DMS153 treated with DMSO at 0.1 percent for 48 hours (cell line): ENCODE measurements at regions not wholly inside any gene's neighbourhood (a gene's known extent, or its start where the extent isn't known, plus 50 kb on each side); places are given as distances from the start of the nearest gene placed in this dataset.
"Not testable (repeated sequence)": the region's sequence is repeated elsewhere in the genome, so short reads cannot be mapped to it uniquely, and the experiment has no call there.

ENCODE experiments used
- DNase-seq: peaks from one replicate; lab custom pipeline; 2025; ENCODE audit not compliant: unreplicated experiment; lab: John Stamatoyannopoulos, UW

DNA sequence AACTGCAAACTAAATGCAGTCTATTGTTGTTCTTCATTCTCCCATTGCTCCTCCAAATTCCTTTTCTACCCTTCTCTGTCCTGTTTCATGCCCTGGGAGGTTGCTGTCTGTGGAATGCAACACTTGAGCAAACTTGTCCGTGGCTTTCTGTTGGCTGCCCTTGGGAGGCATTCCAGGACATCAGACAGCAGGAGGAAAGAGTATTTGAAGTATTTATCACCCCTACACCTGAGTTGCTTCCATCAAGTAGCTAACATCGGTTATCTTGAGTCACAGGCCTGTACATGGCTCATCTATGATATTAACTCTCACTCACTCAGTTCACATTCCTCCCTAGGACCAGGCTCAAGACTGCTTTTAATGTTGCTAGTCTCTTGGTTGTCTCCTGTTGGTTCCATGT, 803.4 kb upstream of the CDH6 start:
- DNase-seq = no peak

DNA sequence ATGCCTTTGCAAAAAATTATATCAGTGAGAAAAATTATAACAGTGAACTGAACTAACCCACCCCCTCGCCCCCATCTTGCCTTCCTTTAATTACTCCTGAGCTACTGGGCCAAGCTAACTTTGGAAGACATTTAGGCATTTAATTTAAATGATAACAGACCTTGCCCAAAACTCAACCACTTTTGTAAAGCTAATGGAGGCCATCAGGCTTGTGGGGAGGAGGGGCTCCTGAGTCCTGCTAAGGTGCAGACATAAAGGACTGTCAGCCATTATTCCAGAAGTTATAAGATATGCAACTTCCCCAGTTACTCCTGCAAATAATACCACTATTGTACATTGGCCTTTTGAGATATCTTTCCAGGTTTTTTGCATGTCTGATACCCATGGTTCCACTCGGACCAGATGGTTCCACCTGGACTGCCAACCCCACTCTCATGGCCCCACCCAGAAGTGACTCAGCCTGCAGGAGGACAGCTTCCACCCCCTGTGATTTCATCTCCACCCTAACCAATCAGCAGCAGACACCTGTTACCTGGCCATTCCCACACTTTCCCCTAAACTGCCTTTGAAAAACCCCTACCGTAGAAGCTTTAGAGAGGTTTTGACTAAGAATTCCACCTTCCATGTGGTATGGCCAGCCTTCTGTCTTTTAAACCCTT, 805.4 kb upstream of the CDH6 start:
- no peak for DNase-seq

DNA sequence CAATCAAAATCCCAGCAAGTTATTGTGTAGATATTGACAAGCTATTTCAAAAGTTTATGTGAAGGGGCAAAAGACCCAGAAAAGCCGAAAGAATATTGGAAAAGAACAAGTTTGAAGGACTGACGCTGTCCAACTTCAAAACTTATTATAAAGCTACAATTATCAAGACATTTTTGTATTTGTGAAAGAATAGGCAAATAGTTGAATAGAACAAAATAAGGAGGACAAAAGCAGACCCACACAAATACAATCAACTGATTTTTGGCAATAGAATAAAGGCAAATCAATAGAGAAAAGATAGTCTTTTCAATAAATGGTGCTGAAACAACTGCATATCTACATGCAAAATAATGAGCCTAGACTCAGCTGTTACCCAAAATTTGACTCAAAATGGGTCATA, 807.7 kb upstream of the CDH6 start:
- DNase-seq = no peak

DNA sequence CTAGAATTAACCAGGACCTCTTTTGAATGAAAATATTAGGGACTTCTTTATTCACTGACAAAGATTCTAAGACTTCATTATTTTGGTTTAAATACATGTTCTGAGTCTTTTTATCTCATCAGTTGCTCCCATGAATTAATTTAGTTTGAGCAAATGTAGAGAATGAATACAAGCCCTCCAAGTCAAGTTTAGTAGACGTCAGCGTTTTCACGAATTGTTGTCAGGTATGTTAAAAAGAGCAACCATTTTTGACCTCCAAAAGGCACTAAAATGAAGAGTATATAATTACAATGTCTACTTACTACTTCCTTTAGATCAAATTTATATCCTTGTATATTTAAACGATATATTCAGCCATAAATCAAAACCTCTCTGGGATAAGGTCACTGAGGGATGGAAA, 809.3 kb upstream of the CDH6 start:
- DNase-seq = no peak

DNA sequence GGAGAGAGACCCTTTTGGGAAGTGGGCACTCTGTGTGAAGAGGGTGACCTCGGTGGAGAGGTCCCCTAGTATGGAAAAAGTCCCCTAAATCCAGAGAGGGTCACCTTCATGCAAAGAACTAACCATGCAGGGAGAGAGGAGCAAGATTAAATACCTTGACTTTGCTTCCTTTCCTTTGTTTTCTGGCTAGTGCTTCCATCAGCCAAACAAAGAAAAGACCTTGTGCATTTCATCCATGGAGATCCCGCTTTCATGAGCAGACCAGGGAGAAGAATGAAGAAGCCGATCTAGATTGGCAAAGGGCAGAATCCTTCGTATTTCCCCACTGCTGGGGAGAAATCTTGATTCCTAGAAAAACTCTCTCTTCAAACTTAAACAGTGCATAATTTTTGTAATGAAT, 813.3 kb upstream of the CDH6 start:
- no peak for DNase-seq

DNA sequence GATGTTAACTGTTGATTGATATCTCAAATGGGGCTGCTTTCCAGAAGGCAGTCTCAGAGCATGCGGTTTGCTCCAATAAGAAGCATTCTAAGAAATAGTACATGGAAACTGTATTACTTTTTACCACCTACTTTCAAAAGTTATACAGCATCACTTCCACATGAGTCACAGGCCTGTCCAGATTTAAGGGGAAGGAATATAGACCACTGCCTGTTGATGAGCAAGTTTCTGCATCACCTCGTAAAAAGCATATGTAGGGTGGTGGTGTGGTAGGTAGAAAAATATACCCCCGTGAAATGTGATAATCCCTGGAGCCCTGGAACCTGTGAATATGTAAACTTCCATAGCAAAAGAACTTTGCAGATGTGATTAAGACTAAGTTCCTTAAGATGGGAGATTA, 816.6 kb upstream of the CDH6 start:
- DNase-seq = no peak

DNA sequence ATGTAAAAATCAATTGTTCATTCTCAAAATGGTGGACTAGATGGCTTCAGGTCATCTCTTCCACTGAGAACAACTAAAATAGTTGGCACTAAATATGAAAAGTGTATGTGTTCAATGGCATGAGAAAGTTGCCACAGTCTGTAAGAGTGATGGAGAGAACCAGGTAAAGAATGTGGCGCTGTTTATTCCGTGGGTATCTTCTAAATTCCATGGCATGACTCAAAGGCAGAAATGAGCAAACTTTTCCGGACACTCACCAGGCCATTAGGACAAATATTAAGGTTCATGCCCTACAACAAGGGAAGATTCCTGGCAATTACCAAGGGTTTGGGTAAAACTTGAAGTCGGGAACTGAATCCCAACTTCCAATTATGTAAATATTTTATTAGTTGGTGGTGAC, 825.4 kb upstream of the CDH6 start:
- no peak for DNase-seq

DNA sequence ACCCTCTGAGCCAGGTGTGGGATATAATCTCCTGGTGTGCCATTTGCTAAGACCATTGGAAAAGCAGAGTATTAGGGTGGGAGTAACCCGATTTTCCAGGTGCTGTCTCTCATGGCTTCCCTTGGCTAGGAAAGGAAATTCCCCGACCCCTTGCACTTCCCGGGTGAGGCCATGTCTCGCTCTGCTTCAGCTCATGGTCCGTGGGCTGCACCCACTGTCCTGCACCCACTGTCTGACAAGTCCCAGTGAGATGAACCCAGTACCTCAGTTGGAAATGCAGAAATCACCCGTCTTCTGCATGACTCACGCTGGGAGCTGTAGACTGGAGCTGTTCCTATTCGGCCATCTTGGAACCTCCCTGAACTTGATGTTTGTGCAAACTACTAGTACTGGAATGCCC, 828.5 kb upstream of the CDH6 start:
- not testable (repeated sequence) for DNase-seq

DNA sequence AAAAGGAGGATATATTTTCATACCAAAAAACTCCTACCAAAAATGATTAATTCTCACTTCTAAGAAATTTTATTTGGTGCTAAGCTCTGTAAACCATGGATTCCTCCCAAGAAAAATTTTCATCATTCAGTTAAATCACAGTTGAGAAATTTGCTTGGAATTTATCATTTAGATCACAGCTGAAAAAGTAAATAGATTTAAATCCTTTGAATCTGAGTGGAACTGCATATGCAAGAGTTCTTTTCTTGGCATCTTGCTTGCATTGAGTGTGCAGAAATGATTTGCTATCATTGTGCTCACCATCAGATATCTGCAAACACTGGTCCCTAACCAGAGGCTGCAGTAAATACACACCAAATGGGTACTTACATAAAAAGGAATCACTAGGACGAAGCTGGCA, 836.1 kb upstream of the CDH6 start:
- no peak for DNase-seq

DNA sequence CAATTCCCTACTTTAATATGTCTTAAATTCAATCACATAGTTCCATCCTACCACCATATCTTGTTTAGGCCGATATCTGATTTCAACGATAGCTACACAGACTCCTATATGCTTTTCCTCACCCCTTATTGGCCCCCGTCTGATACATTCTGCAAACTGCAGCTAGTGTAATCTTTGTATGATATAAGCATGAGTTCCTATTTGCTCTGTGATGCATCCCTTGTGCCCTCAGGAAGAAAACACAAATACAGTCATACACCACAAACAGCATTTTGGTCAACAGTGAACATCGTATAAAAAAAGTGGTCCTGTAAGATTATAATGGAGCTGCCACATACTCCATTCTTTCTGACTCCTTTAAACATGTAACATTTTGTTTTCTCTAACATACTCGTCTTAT, 837.8 kb upstream of the CDH6 start:
- DNase-seq = no peak

DNA sequence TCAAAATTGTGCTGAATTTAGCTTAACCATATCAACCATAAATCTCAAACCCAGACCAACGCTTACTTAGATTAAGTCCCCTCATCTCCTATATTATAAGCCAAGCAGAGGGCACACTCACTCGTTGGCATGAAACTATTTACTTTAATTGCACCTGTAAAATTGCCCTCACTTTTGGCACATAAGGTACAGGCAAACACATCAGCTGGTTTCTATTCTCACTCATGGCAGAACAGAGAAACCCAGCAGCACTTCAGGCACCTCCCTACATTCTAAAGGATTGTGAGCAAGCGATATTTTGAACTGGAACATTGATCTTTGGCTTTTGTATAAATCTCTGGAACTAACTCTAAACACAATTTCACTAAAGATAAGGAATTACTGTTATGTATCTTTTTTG, 845.6 kb upstream of the CDH6 start:
- no peak for DNase-seq

DNA sequence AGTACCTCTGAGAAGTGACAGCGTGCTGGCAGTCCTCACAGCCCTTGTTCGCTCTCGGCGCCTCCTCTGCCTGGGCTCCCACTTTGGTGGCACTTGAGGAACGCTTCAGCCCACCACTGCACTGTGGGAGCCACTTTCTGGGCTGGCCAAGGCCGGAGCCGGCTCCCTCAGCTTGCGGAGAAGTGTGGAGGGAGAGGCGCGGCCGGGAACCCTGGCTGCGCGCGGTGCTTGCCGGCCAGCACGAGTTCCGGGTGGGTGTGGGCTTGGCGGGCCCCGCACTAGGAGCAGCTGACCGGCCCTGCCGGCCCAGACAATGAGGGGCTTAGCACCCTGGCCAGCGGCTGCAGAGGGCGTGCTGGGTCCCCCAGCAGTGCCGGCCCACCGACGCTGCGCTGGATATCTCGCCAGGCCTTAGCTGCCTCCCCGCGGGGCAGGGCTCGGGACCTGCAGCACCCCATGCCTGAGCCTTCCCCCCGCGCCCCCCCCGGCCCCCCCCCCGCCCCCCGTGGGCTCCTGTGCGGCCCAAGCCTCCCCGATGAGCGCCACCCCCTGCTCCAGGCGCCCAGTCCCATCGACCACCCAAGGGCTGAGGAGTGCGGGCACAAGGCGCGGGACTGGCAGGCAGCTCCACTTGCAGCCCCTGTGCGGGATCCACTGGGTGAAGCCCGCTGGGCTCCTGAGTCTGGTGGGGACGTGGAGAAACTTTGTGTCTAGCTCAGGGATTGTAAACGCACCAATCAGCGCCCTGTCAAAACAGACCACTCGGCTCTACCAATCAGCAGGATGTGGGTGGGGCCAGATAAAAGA, 847.7 kb upstream of the CDH6 start:
- not testable (repeated sequence) for DNase-seq

DNA sequence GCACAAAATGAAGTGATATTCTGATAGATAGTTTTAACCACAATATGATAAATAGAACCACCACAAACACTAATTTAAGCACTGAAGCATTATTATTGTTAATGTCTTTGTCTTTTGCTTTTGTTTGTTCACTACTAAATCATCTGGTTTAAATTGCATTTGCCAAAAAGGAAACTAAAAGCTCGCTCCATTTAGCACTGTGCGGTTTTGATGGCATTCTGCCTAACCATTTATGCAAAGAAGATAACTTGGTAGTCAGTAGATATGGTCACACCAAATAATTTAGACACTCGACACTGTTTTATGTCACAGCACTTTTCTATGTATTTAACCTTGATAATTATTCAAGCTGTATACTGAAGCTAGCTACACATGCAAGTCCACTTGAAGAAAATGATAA, 849.8 kb upstream of the CDH6 start:
- DNase-seq = no peak

DNA sequence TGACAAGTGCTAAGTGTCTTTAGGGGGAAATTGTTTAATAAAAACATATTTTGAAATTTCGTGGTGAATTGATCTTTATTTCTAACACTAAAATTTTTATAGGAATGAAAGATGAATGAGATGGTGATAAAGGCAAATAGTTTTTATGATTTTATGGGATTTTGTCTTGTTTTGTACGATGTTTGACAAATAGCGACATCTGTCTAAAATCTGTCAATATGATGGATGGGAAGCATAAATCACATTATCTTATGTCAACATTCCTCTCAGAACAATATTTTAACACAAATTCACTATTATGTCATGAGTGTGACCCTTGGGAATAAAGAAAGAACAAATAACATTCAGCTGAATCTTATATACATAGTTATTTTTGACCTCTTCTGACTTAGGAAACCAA, 852.0 kb upstream of the CDH6 start:
- DNase-seq = no peak

DNA sequence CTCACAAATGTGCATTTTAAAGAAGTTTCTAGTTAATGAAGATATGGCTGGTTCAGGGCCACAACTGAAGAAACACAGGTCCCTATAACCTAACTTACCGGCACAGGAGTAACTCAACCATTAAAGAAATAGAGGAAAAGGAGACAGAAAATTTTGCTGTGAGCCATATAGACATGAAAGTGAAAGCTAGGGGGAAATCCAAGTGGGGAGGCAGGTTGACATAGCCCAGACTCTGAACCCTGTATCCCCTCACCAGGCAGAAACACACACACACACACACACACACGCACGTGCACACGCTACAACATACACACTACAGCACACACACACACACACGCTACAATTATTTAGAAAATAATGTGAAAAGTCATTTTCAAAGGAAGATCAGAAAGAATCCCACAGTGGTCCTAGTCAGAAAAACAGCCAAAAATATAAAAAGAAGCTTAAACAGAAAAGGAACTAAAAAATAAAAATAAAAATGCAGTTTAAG, 856.4 kb upstream of the CDH6 start:
- no peak for DNase-seq

DNA sequence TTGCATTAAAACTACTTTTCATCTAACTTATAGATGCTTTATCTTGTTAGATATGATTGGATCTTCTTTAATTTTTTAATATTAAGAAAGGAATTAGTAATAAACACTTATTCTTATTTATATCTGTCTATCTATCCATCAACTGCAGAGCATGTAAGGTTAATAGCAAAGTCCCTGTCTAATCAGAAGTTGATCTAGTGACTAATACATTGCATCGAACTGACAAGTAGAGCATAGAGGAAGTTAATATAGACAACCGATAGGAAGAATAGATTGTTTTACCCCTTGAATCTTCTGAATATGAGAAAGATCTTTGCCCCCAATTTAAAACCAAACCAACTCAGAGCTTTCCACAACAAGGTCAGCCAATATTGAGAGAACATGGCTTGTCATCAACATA, 862.0 kb upstream of the CDH6 start:
- no peak for DNase-seq

DNA sequence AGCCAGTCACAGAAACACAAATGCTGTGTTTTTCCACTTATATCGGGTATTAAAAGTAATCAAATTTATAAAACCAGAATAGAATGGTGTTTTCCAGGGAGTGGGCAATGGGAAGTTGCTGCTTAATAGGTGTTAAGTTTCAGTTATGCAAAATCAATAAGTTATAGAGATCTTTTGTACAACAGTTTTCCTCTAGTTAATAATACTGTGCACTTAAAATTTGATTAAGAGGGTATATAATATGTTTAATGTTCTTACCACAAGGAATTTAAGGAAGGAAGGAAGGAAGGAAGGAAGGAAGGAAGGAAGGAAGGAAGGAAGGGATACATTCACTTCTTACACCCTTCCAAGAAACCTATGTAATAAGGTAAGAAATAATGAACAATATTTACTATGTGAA, 867.7 kb upstream of the CDH6 start:
- DNase-seq = no peak

DNA sequence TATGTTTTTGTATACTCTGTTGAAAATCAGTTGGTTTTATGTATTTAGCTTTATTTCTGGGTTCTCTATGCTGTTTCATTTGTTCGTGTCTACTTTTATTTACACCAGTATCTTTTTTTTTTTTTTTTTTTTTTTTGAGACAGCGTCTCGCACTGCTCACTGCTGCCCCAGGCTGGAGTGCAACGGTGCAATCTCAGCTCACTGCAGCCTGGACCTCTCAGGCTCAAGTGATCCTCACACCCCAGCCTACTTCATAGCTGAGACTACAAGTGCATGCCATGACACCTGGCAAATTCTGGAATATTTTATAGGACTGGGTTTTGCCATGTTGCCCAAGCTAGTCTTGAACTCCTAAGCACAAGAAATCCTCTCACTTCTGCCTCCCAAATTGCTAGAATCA, 869.4 kb upstream of the CDH6 start:
- DNase-seq = no peak

DNA sequence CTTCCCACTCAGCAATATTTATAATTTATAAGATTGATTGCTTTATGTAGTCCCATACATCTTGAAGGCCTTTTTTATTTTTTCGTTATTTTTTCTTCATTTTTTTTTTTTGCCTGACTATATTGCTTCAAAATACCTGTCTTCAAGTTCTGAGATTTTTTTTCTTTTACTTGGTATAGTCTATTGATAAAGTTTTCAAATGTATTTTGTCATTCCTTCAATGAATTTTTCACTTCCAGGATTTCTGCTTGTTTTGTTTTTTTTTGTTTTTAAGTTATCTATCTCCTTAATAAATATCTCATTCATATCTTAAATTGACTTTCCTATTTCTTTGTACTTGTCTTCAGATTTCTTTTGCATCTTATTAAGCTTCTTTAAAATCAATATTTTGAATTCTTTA, 905.6 kb upstream of the CDH6 start:
- no peak for DNase-seq

DNA sequence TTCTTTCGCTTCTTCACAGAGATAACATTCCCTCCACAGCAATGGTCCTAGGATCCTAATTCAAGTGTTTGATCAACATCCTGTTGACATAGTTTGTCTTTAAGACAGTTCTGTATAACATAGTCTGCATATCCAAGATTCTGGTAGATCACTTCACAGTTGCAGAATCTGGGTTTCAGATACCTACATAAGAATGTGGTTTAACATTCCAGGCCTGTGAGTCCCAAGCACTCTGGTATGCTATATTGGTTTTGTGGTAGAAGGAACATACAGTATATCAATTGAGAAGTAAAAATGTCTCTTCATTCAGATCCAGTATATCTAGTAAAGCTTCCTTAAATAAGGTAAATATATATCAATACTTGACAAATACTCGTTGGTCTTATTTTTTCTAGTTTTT, 914.2 kb upstream of the CDH6 start:
- DNase-seq = no peak

DNA sequence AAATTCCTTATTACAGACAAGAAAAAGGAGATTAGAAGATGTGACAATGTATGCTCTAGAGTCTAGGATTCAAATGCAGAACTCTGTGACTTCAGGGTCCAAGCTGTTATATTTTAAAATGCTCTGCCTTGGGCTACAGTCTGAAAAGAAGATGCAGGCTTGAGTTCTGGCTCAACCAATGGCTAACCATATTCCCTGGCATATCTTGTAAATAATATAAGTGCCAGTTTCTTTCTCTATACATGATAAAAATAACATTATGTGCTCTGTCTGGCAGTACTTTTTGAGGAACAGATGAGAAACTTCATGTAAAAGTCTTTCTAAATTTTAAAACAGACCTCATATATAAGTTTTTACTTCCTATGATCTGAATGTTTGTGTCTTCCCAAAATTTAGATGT, 926.5 kb upstream of the CDH6 start:
- DNase-seq = no peak

DNA sequence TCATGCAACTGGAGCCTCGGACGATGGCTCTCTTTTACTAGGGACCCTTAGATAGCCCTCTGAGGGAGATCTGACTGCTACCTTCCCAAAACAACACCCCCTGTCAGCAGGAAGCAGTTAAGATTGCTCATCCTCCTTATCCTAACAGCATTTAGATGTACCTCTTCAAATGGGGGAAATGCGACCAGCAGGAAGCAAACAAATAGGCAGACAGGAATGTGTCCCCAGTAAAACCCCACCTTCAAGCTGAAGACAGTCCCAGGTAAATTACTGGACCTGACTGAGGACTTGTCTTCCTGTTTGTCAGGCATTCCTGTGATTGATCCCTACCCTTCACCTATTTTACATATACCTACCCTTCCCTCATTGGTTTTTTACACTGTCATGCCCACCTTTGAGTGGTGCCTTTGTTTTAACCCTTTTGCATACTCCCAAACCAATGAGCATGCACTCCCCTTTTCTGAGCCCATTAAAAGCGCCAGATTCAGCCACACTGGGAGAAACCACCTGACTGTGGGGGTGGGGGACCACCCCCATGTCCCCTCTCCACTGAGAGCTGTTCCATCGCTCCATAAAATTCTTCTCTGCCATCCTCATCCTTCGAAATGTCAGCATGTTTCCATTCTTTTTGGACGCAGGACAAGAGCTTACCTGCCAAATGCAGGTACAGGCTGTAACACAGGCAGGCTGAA, 954.0 kb upstream of the CDH6 start:
- no peak for DNase-seq
